ENCODE measurements at regions not wholly inside any gene's neighbourhood (a gene's known extent, or its start where the extent isn't known, plus 50 kb on each side); places are given as distances from the start of the nearest gene placed in this dataset.
A peak's percentile ranks its signal among the peaks of the same experiment; 100 is the strongest.

GRCh38 chr12:71010143-71010479 is 89.6 kb upstream of the PTPRR start:
- TF ChIP-seq PBX3 (IDR thresholded peaks at IDR 0.05) (no peak), TCF12 (IDR thresholded peaks at IDR 0.05) (no peak), EZH2phosphoT487 (IDR thresholded peaks at IDR 0.05; ENCODE audit: borderline replicate concordance, low read depth) (no peak), CTCF (IDR thresholded peaks at IDR 0.05) (no peak), EP300 (IDR thresholded peaks at IDR 0.05; ENCODE audit: borderline replicate concordance in 1 of 2, low read depth in 1 of 2, low read length in 1 of 2) (peak in 1 of 2 experiments; percentile 58; a peak in 2 of 4 replicates), RXRA (IDR thresholded peaks at IDR 0.05; ENCODE audit: borderline replicate concordance, low read depth) (no peak), REST (IDR thresholded peaks at IDR 0.05; ENCODE audit: low read depth, low read length) (no peak), SMC3 (IDR thresholded peaks at IDR 0.05; ENCODE audit: low read depth, low read length) (no peak), TAF1 (IDR thresholded peaks at IDR 0.05; ENCODE audit: borderline replicate concordance, low read depth, low read length) (no peak), POLR2AphosphoS5 (IDR thresholded peaks at IDR 0.05; ENCODE audit: low read depth, low read length) (no peak), JUND (IDR thresholded peaks at IDR 0.05) (no peak), YY1 (IDR thresholded peaks at IDR 0.05; ENCODE audit: low read depth) (no peak)
